HG03521 (cell line): ENCODE measurements at regions not wholly inside any gene's neighbourhood (a gene's known extent, or its start where the extent isn't known, plus 50 kb on each side); places are given as distances from the start of the nearest gene placed in this dataset.

ENCODE experiments used
- ATAC-seq: cut with Tn5 transposase; IDR thresholded peaks from one replicate; pipeline ENCODE4 v1.9.1; 2021; ENCODE audit warnings: mild to moderate bottlenecking, moderate library complexity; ENCODE audit not compliant: unreplicated experiment

- ATAC-seq, result no peak
Observed at GRCh38 chr1:232221802-232222499, 408.0 kb downstream of the SIPA1L2 start.

DNA sequence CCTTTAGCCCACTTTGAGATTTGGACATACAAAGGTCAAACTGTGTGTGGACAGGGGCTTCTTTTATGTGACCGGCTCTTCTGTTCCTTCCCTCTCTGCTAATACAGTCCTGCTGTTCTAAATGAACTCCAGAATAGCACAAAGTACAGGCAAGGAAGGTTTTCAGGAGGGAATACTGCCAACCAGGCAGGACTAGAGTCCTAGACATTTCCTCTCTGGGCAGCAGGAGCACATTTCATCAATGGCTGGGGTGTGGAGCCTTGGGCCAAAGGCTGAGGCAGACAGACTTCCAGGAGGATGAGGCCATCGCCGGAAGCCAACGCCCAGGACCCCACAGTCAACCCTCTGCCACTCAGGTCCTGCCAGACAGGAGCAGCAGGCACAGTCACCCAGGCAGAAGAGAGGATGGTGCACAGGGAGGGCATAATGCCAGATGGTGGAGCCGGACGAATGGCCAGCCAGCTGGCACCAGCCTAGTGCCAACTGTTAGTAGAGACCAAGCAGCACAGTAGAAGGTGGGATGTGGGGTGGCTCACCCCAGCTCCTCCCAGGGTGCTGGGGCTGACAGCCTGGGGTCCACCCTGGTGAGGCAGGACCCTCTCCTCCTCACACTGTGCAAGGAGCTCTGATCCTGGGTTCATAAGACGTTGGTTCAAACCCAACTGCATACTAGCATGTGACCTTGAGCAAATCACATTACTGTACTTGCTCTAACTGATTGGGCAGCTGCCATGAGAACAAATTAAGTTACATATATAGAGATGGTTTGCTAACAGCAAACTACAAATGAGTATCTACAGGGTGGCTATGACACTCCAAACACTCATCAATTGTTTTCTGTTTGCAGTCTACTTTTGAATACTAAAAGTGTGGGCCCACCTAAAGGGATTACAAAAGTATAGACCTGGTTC is 410.7 kb downstream of the SIPA1L2 start:
- no peak for ATAC-seq

- no peak for ATAC-seq
Observed at GRCh38 chr1:232213928-232214327, 416.0 kb downstream of the SIPA1L2 start.

- no peak for ATAC-seq
Observed at GRCh38 chr1:232212253-232212652, 417.7 kb downstream of the SIPA1L2 start.

GRCh38 chr1:232211149-232211548 is 418.8 kb downstream of the SIPA1L2 start:
- ATAC-seq, result peak; percentile 85

GRCh38 chr1:232209357-232209756 is 420.6 kb downstream of the SIPA1L2 start:
- ATAC-seq, result no peak

DNA sequence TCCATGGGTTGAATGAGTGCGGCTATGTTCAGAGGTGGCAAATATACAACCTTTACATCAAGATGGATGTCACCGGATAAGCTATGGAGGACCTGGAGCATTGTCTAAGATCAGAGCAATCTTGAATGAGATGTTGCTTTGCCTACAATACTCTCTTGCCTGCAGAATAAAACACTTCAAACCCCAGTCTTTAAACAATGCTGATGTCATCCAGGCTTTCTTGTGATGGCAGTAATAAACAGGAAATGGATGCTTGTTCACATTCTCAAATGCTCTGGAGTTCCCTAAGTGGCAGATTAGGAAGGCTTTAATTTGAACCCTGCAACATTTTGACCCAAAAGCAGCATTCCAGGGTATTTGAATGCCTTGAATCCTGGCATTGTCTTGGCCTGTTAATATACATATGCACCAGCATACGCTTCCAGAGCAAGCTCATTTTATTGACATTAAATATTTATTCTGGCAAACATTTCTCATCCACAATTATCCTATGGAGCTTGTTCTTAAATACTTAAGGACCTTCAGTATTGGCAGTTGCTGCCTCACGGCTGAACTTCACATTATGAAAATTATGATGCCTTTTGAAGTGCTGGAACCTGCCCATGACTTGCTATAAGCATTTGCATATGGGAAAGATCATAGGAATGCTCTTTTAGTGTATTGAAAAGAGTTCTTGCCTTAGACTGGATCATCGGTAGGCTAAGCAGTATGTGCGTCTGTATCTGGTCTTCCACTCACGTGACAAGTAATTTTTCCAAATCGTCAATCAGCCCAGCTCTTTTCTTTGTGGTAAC is 422.7 kb downstream of the SIPA1L2 start:
- no peak for ATAC-seq

GRCh38 chr1:232204269-232204668 is 425.7 kb downstream of the SIPA1L2 start:
- ATAC-seq, result no peak

GRCh38 chr1:232201024-232201423 is 428.9 kb downstream of the SIPA1L2 start:
- ATAC-seq, result no peak

- no peak for ATAC-seq
Observed at GRCh38 chr1:232196042-232196441, 433.9 kb downstream of the SIPA1L2 start.

DNA sequence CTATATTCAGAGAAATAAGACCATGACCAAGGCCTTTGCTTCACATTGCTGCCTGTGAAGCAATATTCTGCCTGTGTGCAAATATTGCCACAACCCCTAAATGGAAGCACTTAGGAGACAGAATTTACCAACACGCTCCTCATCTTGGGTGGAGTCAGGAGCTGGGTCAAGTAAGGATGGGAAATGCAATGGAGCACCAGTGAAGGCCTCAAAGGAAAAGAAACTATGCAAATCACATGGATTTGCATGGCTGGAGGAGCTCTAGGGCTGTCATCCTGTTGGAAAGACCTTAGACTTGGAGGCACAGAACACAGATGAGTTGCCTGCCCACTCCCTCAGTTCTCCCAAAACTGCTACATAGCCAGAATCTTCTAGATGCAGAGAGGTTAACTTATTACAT is 435.5 kb downstream of the SIPA1L2 start:
- no peak for ATAC-seq

DNA sequence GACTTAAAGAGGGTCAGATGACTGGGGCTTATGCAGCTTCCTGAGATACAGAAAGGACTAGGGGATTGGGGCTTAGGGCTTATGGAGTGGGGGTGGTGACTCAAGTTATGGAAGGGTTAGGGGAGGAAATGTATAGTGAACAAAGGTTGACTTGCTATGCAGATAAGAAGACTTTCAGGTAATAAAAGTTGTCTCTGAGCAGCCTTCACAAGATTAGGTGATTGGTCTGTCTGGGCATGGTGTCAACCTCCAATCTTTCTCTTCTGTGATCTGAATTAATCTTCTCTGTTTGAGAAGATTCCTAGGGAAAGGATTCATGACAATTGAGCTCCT is 436.5 kb downstream of the SIPA1L2 start:
- no peak for ATAC-seq

DNA sequence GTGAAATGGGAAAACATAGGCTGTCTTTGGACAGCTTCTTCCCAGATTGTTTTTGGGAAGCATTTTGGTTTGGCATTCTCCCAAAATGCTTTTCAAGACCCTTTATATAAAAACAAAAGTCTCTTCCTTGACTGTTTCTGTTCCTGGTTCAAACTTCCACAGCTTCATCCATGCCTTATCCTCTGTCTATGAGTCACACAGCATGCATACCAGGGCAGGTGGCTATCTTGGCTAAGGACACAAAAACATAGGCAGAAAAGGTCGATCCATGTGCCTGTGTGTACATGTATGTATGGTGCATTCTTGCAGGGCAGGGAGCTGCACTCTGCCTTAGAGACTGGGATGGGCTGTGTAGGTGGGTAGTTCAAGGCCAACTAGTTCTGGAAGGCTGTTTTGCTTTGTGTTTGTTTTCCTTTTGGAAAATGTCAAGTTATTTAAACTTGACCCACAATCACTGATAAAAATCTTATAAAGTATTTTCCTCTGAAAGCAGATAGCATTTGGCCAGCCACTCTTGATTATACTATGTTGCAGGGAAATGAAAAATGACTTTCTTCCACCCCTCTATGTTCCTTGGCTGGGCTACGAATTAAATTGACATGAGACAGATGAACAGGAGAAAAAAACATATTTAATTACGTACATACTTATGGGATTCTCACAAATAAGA is 437.0 kb downstream of the SIPA1L2 start:
- no peak for ATAC-seq

DNA sequence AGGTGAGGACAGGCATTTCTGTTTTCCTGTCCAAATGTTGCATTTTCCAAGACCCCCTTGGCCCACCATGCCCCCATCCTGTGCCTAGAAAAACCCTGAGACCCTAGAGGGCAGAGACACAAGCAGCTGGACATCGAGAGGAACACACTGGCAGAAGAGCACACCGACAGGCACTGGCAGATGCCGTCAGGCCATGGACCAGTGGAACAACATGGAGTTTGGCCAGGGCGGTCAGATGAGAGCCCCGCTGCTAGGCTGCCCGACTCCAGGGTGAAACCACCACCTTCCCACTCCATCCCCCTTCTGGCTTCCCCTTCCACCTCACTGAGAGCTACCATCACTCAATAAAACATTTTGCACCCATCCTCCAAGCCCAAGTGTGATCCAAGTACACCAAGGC is 438.4 kb downstream of the SIPA1L2 start:
- no peak for ATAC-seq

DNA sequence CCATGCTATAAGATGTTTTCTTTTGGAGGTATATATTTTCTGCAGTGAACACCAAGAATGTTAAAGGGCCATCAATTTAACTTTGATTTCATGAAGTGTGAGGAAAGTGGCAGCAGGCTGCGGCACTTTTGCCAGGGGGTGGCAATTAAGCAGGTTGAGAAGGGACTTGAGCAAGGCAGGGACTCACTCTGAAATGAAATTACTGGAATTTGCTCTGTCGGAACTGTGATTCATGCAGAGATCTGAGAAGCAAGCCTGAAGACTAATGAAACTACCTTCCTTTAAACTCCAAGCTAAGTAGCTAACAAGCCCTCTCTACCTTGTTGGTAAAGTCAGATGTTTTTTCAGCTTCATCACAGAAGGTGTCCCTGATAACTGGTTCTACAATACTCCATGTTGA is 441.6 kb downstream of the SIPA1L2 start:
- no peak for ATAC-seq

DNA sequence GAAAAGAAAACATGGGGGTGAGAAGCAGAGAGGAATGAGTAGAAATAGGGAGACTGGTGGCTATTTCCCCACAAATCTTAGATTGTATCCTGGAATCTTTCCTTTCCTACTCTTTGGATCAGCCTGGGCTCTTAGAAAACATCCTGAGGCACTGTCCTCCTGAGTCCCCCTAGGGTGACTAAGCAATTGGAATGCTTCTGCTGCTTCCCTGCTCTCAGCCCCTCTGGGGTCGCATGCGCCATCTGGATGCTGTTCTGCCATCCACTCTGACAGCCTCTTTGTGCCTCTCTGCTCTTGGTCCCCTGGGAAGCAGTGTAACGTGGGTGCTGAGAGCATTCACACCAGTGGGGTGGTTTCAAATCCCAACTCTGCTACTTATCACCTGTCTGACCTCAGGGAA is 443.0 kb downstream of the SIPA1L2 start:
- ATAC-seq, result no peak

GRCh38 chr1:232184561-232185530 is 445.1 kb downstream of the SIPA1L2 start:
- no peak for ATAC-seq

GRCh38 chr1:232183802-232184201 is 446.1 kb downstream of the SIPA1L2 start:
- ATAC-seq, result no peak

- no peak for ATAC-seq
Observed at GRCh38 chr1:232183266-232183800, 446.6 kb downstream of the SIPA1L2 start.

- no peak for ATAC-seq
Observed at GRCh38 chr1:232182236-232182635, 447.7 kb downstream of the SIPA1L2 start.
